GM23248 (cell line): ENCODE measurements at regions not wholly inside any gene's neighbourhood (a gene's known extent, or its start where the extent isn't known, plus 50 kb on each side); places are given as distances from the start of the nearest gene placed in this dataset.
"Not testable (repeated sequence)": the region's sequence is repeated elsewhere in the genome, so short reads cannot be mapped to it uniquely, and the experiment has no call there.

Experiments used
- EZH2 ChIP-seq: fragments of 200-600 bp; sonication (generic); IDR thresholded peaks from 2 replicates; pipeline ENCODE4 v1.6.1; 2018; ENCODE audit warnings: antibody characterized with exemption, mild to moderate bottlenecking; ENCODE audit not compliant: insufficient read depth, poor library complexity, severe bottlenecking
- EZH2phosphoT487 ChIP-seq: fragments of 200-600 bp; sonication (generic); IDR thresholded peaks from 2 replicates; pipeline ENCODE4 v1.6.1; 2018; ENCODE audit warnings: antibody characterized with exemption, moderate library complexity, mild to moderate bottlenecking, low read depth; ENCODE audit not compliant: insufficient read depth

DNA sequence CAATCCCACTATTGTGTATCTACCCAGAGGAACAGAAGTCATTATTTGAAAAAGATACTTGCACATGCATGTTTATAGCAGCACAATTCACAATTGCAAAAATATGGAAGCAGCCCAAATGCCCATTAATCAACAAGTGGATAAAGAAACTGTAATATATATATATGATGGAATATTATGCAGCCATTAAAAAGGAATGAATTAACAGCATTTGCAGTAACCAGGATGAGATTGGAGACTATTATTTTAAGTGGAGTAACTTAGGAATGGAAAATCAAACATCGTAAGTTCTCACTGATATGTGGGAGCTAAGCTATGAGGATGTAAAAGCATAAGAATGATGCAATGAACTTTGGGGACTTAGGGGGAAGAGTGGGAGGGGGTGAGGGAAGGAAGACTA is 64.7 kb downstream of the RPL22L1 start:
- not testable (repeated sequence) for TF ChIP-seq EZH2, EZH2phosphoT487
